CD14-positive monocyte (primary cell): ENCODE measurements at regions not wholly inside any gene's neighbourhood (a gene's known extent, or its start where the extent isn't known, plus 50 kb on each side); places are given as distances from the start of the nearest gene placed in this dataset.
"Not testable (repeated sequence)": the region's sequence is repeated elsewhere in the genome, so short reads cannot be mapped to it uniquely, and the experiment has no call there.

Experiments used
- DNase-seq, 3 donors: peaks; one replicate each; pipeline ENCODE4 v3.0.0-alpha.2; 2011 to 2022
- H2AFZ ChIP-seq: 2 replicates; pipeline ENCODE4 v1.6.0; 2012; ENCODE audit warnings: mild to moderate bottlenecking, low read depth, low read length, inconsistent platforms; ENCODE audit not compliant: insufficient read depth, poor library complexity, severe bottlenecking
- H3K27ac ChIP-seq, 2 donors: 1 replicate in 1 of 2; 2 replicates in 1 of 2; pipeline ENCODE4 v1.5.1; 2012 to 2013; ENCODE audit warnings: low read length in 2 of 2, control low read depth in 1 of 2, inconsistent platforms in 1 of 2, low read depth in 1 of 2, mild to moderate bottlenecking in 1 of 2
- H3K27me3 ChIP-seq, 2 donors: one replicate each; pipeline versions ENCODE4 v1.6.0 to v1.6.1; 2011 to 2013; ENCODE audit warnings: low read length in 2 of 2; ENCODE audit not compliant: control insufficient read depth in 2 of 2, insufficient read depth in 2 of 2
- H3K36me3 ChIP-seq, 2 donors: replicated peaks in 1 of 2; 1 replicate in 1 of 2; 2 replicates in 1 of 2; pipeline versions ENCODE4 v1.5.1 to v1.6.1; 2012 to 2013; ENCODE audit warnings: low read length in 2 of 2, control low read depth in 1 of 2, inconsistent platforms in 1 of 2, mild to moderate bottlenecking in 1 of 2; ENCODE audit not compliant: insufficient read depth in 2 of 2, control insufficient read depth in 1 of 2
- H3K4me1 ChIP-seq, 2 donors: 1 replicate in 1 of 2; 2 replicates in 1 of 2; pipeline versions ENCODE4 v1.5.1 to v1.6.1; 2012 to 2013; ENCODE audit warnings: low read length in 2 of 2, control low read depth in 1 of 2, inconsistent platforms in 1 of 2, mild to moderate bottlenecking in 1 of 2, moderate library complexity in 1 of 2; ENCODE audit not compliant: insufficient read depth in 2 of 2, control insufficient read depth in 1 of 2
- H3K4me2 ChIP-seq: replicated peaks from 2 replicates; pipeline ENCODE3; 2012; ENCODE audit warnings: low read length, moderate library complexity, mild to moderate bottlenecking; ENCODE audit not compliant: poor library complexity, severe bottlenecking; ENCODE audit errors: extremely low read depth
- H3K4me3 ChIP-seq, 3 experiments: fragments of 200-600 bp in 1 of 3; sonication (generic) in 1 of 3; replicated peaks in 1 of 3; 1 replicate in 2 of 3; 2 replicates in 1 of 3; pipeline ENCODE4 v1.5.1; 2011 to 2013; ENCODE audit warnings: low read length in 3 of 3, mild to moderate bottlenecking in 3 of 3, control low read depth in 2 of 3, low read depth in 2 of 3, inconsistent platforms in 1 of 3, moderate library complexity in 1 of 3
- H3K79me2 ChIP-seq: 2 replicates; pipeline ENCODE4 v1.6.0; 2012; ENCODE audit warnings: mild to moderate bottlenecking, control low read depth, inconsistent platforms, low read length, moderate library complexity; ENCODE audit not compliant: insufficient read depth
- H3K9ac ChIP-seq: 2 replicates; pipeline ENCODE4 v1.6.0; 2017; ENCODE audit warnings: low read length, mild to moderate bottlenecking; ENCODE audit not compliant: insufficient read depth, poor library complexity, severe bottlenecking
- H3K9me3 ChIP-seq, 2 donors: replicated peaks in 1 of 2; 1 replicate in 1 of 2; 2 replicates in 1 of 2; pipeline versions ENCODE4 v1.5.1 to v1.6.1; 2012 to 2013; ENCODE audit warnings: low read length in 2 of 2, control low read depth in 1 of 2; ENCODE audit not compliant: control insufficient read depth in 1 of 2, insufficient read depth in 1 of 2
- H4K20me1 ChIP-seq: 2 replicates; pipeline ENCODE4 v1.6.0; 2012; ENCODE audit warnings: mild to moderate bottlenecking, low read length, control low read depth, moderate library complexity; ENCODE audit not compliant: insufficient read depth
- H3K27ac Mint-ChIP-seq, 7 donors: one replicate each; pipeline ENCODE4 v1.8.0; 2020; ENCODE audit warnings: mild to moderate bottlenecking in 7 of 7, mixed read lengths in 7 of 7, moderate library complexity in 6 of 7, inconsistent platforms in 2 of 7
- H3K27me3 Mint-ChIP-seq, 3 donors: one replicate each; pipeline ENCODE4 v1.8.0; 2021 to 2022; ENCODE audit warnings: low read depth in 3 of 3, mild to moderate bottlenecking in 3 of 3, mixed read lengths in 3 of 3, moderate library complexity in 3 of 3, inconsistent platforms in 1 of 3
- H3K36me3 Mint-ChIP-seq, 2 donors: one replicate each; pipeline ENCODE4 v1.8.0; 2020; ENCODE audit warnings: mixed read lengths in 2 of 2, inconsistent platforms in 1 of 2, mild to moderate bottlenecking in 1 of 2
- H3K4me1 Mint-ChIP-seq: one replicate; pipeline ENCODE4 v1.8.0; 2020; ENCODE audit warnings: mild to moderate bottlenecking, mixed read lengths
- H3K4me3 Mint-ChIP-seq, 2 donors: one replicate each; pipeline ENCODE4 v1.8.0; 2020; ENCODE audit warnings: mild to moderate bottlenecking in 2 of 2, mixed read lengths in 2 of 2, moderate library complexity in 1 of 2
- H3K9me3 Mint-ChIP-seq, 7 donors: one replicate each; pipeline ENCODE4 v1.8.0; 2020 to 2022; ENCODE audit warnings: mixed read lengths in 7 of 7, mild to moderate bottlenecking in 6 of 7, moderate library complexity in 6 of 7, inconsistent platforms in 2 of 7
- WGBS: methylation state at CpG from one replicate; pipeline ENCODE4 v1.1.5; 2013; ENCODE audit warnings: missing lambda C conversion rate; ENCODE audit not compliant: insufficient coverage; 5-methylcytosine and 5-hydroxymethylcytosine counted together
- intact Hi-C, 2 donors: fragments of 100-400 bp; cut with micrococcal nuclease; formaldehyde crosslinking; loops; one replicate each; pipeline versions ENCODE4 v1.15.0 to v1.15.1; 2023
- TF ChIP-seq, protein P1 (sequence below): fragments of 200-600 bp; IDR thresholded peaks from one replicate; pipeline ENCODE4 v1.8.0; 2022; ENCODE audit warnings: antibody characterized with exemption, mild to moderate bottlenecking

DNA sequence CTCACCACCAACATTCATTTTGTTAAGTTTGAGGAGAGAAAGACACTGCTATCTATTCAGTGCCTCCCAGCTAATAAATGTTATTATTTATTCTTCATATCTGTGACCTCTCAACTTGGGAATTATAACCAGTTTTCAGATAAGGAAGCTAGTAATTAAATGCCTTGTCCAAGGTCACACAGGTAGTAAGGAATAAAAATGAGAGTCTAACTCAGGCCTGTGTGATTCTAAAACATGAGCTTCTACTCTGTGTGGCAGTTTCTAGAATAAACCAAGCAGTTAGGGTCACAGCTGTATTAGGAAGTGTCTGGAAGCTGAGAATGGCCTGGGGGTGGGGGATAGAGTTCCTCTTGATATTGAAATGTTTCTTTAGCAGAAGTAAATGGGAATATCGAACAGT is 137.8 kb upstream of the LRATD1 start:
- Mint-ChIP-seq H3K4me3 (no peak overlapping the region), H3K27ac (no peak overlapping the region), H3K36me3 (no peaks in the 10 kb centered on the region), H3K9me3 (peaks cover 0 to 10% (median 2%) of the 10 kb centered on the region in 7 donors), H3K4me1 (no peaks in the 10 kb centered on the region), H3K27me3 (no peaks in the 10 kb centered on the region)
- no peaks in the 10 kb centered on the region for H3K27me3 ChIP-seq
- H3K27ac ChIP-seq, result no peak overlapping the region
- no peaks in the 10 kb centered on the region for H3K4me1 ChIP-seq
- intact Hi-C loops, result no loop called here
- TF ChIP-seq, protein P1, sequence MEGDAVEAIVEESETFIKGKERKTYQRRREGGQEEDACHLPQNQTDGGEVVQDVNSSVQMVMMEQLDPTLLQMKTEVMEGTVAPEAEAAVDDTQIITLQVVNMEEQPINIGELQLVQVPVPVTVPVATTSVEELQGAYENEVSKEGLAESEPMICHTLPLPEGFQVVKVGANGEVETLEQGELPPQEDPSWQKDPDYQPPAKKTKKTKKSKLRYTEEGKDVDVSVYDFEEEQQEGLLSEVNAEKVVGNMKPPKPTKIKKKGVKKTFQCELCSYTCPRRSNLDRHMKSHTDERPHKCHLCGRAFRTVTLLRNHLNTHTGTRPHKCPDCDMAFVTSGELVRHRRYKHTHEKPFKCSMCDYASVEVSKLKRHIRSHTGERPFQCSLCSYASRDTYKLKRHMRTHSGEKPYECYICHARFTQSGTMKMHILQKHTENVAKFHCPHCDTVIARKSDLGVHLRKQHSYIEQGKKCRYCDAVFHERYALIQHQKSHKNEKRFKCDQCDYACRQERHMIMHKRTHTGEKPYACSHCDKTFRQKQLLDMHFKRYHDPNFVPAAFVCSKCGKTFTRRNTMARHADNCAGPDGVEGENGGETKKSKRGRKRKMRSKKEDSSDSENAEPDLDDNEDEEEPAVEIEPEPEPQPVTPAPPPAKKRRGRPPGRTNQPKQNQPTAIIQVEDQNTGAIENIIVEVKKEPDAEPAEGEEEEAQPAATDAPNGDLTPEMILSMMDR, result no peak
- WGBS, result no CpG with 5 or more reads among the region's 1 CpG
- H4K20me1 ChIP-seq, result no peaks in the 10 kb centered on the region
- no peaks in the 10 kb centered on the region for H3K79me2 ChIP-seq
- H3K36me3 ChIP-seq, result no peaks in the 10 kb centered on the region
- H3K9ac ChIP-seq, result no peak overlapping the region
- H3K4me3 ChIP-seq, result no peak overlapping the region
- peaks cover 2 to 5% of the 10 kb centered on the region in 2 donors for H3K9me3 ChIP-seq
- H2AFZ ChIP-seq, result no peak overlapping the region
- no peak for DNase-seq
- H3K4me2 ChIP-seq, result no peak overlapping the region

- no peaks in the 10 kb centered on the region for H4K20me1 ChIP-seq
- H3K27me3 Mint-ChIP-seq, result no peaks in the 10 kb centered on the region
- TF ChIP-seq, protein P1, result no peak
- H3K4me1 Mint-ChIP-seq, result no peaks in the 10 kb centered on the region
- H3K4me3 Mint-ChIP-seq, result no peak overlapping the region
- no peaks in the 10 kb centered on the region for H3K4me1 ChIP-seq
- H3K4me2 ChIP-seq, result no peak overlapping the region
- no peak for DNase-seq
- no peak overlapping the region for H3K27ac Mint-ChIP-seq
- intact Hi-C loops, result no loop called here
- H3K36me3 ChIP-seq, result no peaks in the 10 kb centered on the region
- WGBS, result 100% methylated on average over 1 of the region's 6 CpGs
- no peak overlapping the region for H3K9ac ChIP-seq
- H3K9me3 ChIP-seq, result peaks cover 0 to 2% of the 10 kb centered on the region in 2 donors
- H3K4me3 ChIP-seq, result no peak overlapping the region
- H3K9me3 Mint-ChIP-seq, result peaks cover 0 to 6% (median 4%) of the 10 kb centered on the region in 7 donors
- no peaks in the 10 kb centered on the region for H3K79me2 ChIP-seq
- no peaks in the 10 kb centered on the region for H3K27me3 ChIP-seq
- no peaks in the 10 kb centered on the region for H3K36me3 Mint-ChIP-seq
- H2AFZ ChIP-seq, result no peak overlapping the region
- H3K27ac ChIP-seq, result no peak overlapping the region
These were observed 131.5 kb upstream of the LRATD1 start for GRCh38 chr2:14501061-14501460.

DNA sequence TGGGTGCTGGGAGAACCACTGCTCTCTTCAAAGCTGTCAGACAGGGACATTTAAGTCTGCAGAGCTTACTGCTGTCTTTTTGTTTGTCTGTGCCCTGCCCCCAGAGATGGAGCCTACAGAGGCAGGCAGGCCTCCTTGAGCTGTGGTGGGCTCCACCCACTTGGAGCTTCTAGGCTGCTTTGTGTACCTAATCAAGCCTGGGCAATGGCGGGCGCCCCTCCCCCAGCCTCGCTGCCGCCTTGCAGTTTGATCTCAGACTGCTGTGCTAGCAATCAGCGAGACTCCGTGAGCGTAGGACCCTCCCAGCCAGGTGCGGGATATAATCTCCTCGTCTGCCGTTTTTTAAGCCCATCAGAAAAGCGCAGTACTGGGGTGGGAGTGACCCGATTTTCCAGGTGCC is 125.6 kb upstream of the LRATD1 start:
- H3K36me3 Mint-ChIP-seq, H3K36me3 ChIP-seq, H3K27ac Mint-ChIP-seq, H3K9ac ChIP-seq, H3K27me3 Mint-ChIP-seq, H3K79me2 ChIP-seq, H3K4me3 Mint-ChIP-seq, H3K4me1 ChIP-seq, H4K20me1 ChIP-seq, H3K4me3 ChIP-seq, DNase-seq, intact Hi-C loops, H2AFZ ChIP-seq, H3K27me3 ChIP-seq, H3K27ac ChIP-seq, H3K4me2 ChIP-seq, H3K4me1 Mint-ChIP-seq: not testable (repeated sequence)
- H3K9me3 Mint-ChIP-seq, result peaks cover 5 to 18% (median 11%) of the 10 kb centered on the region in 7 donors
- H3K9me3 ChIP-seq, result peaks cover 7 to 14% of the 10 kb centered on the region in 2 donors
- 100% methylated on average over 7 of the region's 12 CpGs for WGBS
